ENCODE measurements at regions not wholly inside any gene's neighbourhood (a gene's known extent, or its start where the extent isn't known, plus 50 kb on each side); places are given as distances from the start of the nearest gene placed in this dataset.

- TF ChIP-seq, protein P1, sequence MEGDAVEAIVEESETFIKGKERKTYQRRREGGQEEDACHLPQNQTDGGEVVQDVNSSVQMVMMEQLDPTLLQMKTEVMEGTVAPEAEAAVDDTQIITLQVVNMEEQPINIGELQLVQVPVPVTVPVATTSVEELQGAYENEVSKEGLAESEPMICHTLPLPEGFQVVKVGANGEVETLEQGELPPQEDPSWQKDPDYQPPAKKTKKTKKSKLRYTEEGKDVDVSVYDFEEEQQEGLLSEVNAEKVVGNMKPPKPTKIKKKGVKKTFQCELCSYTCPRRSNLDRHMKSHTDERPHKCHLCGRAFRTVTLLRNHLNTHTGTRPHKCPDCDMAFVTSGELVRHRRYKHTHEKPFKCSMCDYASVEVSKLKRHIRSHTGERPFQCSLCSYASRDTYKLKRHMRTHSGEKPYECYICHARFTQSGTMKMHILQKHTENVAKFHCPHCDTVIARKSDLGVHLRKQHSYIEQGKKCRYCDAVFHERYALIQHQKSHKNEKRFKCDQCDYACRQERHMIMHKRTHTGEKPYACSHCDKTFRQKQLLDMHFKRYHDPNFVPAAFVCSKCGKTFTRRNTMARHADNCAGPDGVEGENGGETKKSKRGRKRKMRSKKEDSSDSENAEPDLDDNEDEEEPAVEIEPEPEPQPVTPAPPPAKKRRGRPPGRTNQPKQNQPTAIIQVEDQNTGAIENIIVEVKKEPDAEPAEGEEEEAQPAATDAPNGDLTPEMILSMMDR (IDR thresholded peaks at IDR 0.05; ENCODE audit: unreplicated experiment): no peak
- intact Hi-C loops (cut with micrococcal nuclease): no loop called here
- Mint-ChIP-seq H3K27ac (ENCODE audit: low read depth, unreplicated experiment) (no peak overlapping the region), H3K36me3 (ENCODE audit: insufficient read depth, unreplicated experiment) (no peaks in the 10 kb centered on the region), H3K27me3 (ENCODE audit: insufficient read depth, unreplicated experiment) (no peaks in the 10 kb centered on the region), H3K4me3 (ENCODE audit: unreplicated experiment) (no peak overlapping the region), H3K4me1 (ENCODE audit: insufficient read depth, unreplicated experiment) (no peaks in the 10 kb centered on the region), H3K9me3 (ENCODE audit: unreplicated experiment) (peaks cover 22% of the 10 kb centered on the region)
- ChIA-PET POLR2A (no interaction called here), CTCF (no interaction called here)
- BruUV-seq (replicated peaks): no TSS peak
- no peak for DNase-seq (ENCODE audit: unreplicated experiment)
Measured at GRCh38 chr5:85545129-85545528, 1072.6 kb upstream of the COX7C start.

DNA sequence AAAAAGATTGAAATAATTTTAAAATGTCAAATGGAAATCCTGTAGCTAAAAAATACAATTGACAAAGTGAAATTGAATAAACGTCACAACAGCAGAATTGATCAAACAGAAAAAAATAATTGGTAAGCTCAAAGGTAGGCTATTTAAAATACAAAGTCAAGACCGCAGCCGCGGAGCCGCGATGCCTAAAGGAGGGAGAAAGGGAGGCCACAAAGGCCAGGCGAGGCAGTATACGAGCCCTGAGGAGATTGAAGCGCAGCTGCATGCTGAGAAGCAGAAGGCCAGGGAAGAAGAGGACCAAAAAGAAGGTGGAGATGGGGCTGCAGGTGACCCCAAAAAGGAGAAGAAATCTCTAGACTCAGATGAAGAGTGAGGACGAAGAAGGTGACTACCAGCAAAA is 1068.5 kb upstream of the COX7C start:
- Mint-ChIP-seq H3K27ac (ENCODE audit: low read depth, unreplicated experiment) (no peak overlapping the region), H3K4me3 (ENCODE audit: unreplicated experiment) (no peak overlapping the region), H3K27me3 (ENCODE audit: insufficient read depth, unreplicated experiment) (no peaks in the 10 kb centered on the region), H3K4me1 (ENCODE audit: insufficient read depth, unreplicated experiment) (no peaks in the 10 kb centered on the region), H3K9me3 (ENCODE audit: unreplicated experiment) (peaks cover 28% of the 10 kb centered on the region), H3K36me3 (ENCODE audit: insufficient read depth, unreplicated experiment) (no peaks in the 10 kb centered on the region)
- TF ChIP-seq, protein P1 (IDR thresholded peaks at IDR 0.05; ENCODE audit: unreplicated experiment): no peak
- ChIA-PET POLR2A (no interaction called here), CTCF (no interaction called here)
- intact Hi-C loops (cut with micrococcal nuclease): no loop called here
- BruUV-seq (replicated peaks): no TSS peak
- no peak for DNase-seq (ENCODE audit: unreplicated experiment)

GRCh38 chr5:85549836-85550599 is 1067.7 kb upstream of the COX7C start:
- H3K9me3 Mint-ChIP-seq (ENCODE audit: unreplicated experiment): peaks cover 28% of the 10 kb centered on the region
- no peak for DNase-seq (ENCODE audit: unreplicated experiment)
- ChIA-PET CTCF (no interaction called here), POLR2A (interaction anchor here (0.5 kb wide), 1 partner anchor 1184 kb away, joined by 6 read pairs; no protein-coding TSS in a partner anchor)
- no peaks in the 10 kb centered on the region for H3K36me3 Mint-ChIP-seq (ENCODE audit: insufficient read depth, unreplicated experiment)
- BruUV-seq (replicated peaks): no TSS peak
- H3K4me3 Mint-ChIP-seq (ENCODE audit: unreplicated experiment): no peak overlapping the region
- H3K27me3 Mint-ChIP-seq (ENCODE audit: insufficient read depth, unreplicated experiment): no peaks in the 10 kb centered on the region
- intact Hi-C loops (cut with micrococcal nuclease): no loop called here
- TF ChIP-seq, protein P1 (IDR thresholded peaks at IDR 0.05; ENCODE audit: unreplicated experiment): no peak
- H3K27ac Mint-ChIP-seq (ENCODE audit: low read depth, unreplicated experiment): no peak overlapping the region
- H3K4me1 Mint-ChIP-seq (ENCODE audit: insufficient read depth, unreplicated experiment): no peaks in the 10 kb centered on the region

- CTCF ChIA-PET: no interaction called here
- Mint-ChIP-seq H3K27ac (ENCODE audit: low read depth, unreplicated experiment) (no peak overlapping the region), H3K27me3 (ENCODE audit: insufficient read depth, unreplicated experiment) (no peaks in the 10 kb centered on the region), H3K4me3 (ENCODE audit: unreplicated experiment) (no peak overlapping the region), H3K9me3 (ENCODE audit: unreplicated experiment) (peaks cover 50% of the 10 kb centered on the region), H3K4me1 (ENCODE audit: insufficient read depth, unreplicated experiment) (no peaks in the 10 kb centered on the region), H3K36me3 (ENCODE audit: insufficient read depth, unreplicated experiment) (no peaks in the 10 kb centered on the region)
- intact Hi-C loops (cut with micrococcal nuclease): no loop called here
- TF ChIP-seq, protein P1 (IDR thresholded peaks at IDR 0.05; ENCODE audit: unreplicated experiment): no peak
- DNase-seq (ENCODE audit: unreplicated experiment): no peak
- POLR2A ChIA-PET: no interaction called here
- BruUV-seq (replicated peaks): no TSS peak
Measured at GRCh38 chr5:85556464-85556863, 1061.3 kb upstream of the COX7C start.

All from MCF 10A (cell line).